GM19240 (cell line): ENCODE measurements at regions not wholly inside any gene's neighbourhood (a gene's known extent, or its start where the extent isn't known, plus 50 kb on each side); places are given as distances from the start of the nearest gene placed in this dataset.

Experiments used
- DNase-seq: peaks from one replicate; pipeline ENCODE4 v3.0.0; 2011; ENCODE audit warnings: low spot score; ENCODE audit not compliant: insufficient read length

- no peak for DNase-seq
These were observed 237.7 kb upstream of the TMC3 start for GRCh38 chr15:81611679-81612078.

GRCh38 chr15:81608309-81608829 lies 234.4 kb upstream of the TMC3 start:
- no peak for DNase-seq

- DNase-seq = no peak
These were observed 230.7 kb upstream of the TMC3 start for GRCh38 chr15:81604713-81605112.

- DNase-seq = no peak
These were observed 222.3 kb upstream of the TMC3 start for GRCh38 chr15:81596159-81596865.

GRCh38 chr15:81595752-81596151 lies 221.7 kb upstream of the TMC3 start:
- no peak for DNase-seq

- DNase-seq = no peak
These were observed 215.7 kb upstream of the TMC3 start for GRCh38 chr15:81589671-81590070.

GRCh38 chr15:81575436-81576123 lies 201.6 kb upstream of the TMC3 start:
- no peak for DNase-seq

- no peak for DNase-seq
These were observed 199.2 kb upstream of the TMC3 start for GRCh38 chr15:81573098-81573746.

- DNase-seq = no peak
These were observed 198.2 kb upstream of the TMC3 start for GRCh38 chr15:81572190-81572589.

- DNase-seq = no peak
These were observed 195.5 kb upstream of the TMC3 start for GRCh38 chr15:81569286-81570080.

- DNase-seq = no peak
These were observed 193.9 kb upstream of the TMC3 start for GRCh38 chr15:81567924-81568323.

- no peak for DNase-seq
These were observed 189.0 kb upstream of the TMC3 start for GRCh38 chr15:81562986-81563385.

- no peak for DNase-seq
These were observed 186.4 kb upstream of the TMC3 start for GRCh38 chr15:81560405-81560804.

- DNase-seq = no peak
These were observed 184.0 kb upstream of the TMC3 start for GRCh38 chr15:81558056-81558455.

- no peak for DNase-seq
These were observed 181.3 kb upstream of the TMC3 start for GRCh38 chr15:81555346-81555745.

GRCh38 chr15:81548365-81549130 lies 174.5 kb upstream of the TMC3 start:
- DNase-seq = no peak

- no peak for DNase-seq
These were observed 173.6 kb upstream of the TMC3 start for GRCh38 chr15:81547521-81548132.

GRCh38 chr15:81544385-81544784 lies 170.4 kb upstream of the TMC3 start:
- DNase-seq = no peak

- no peak for DNase-seq
These were observed 166.9 kb upstream of the TMC3 start for GRCh38 chr15:81540909-81541308.

- no peak for DNase-seq
These were observed 162.3 kb upstream of the TMC3 start for GRCh38 chr15:81536356-81536755.
